Loucy (cell line): ENCODE measurements at regions not wholly inside any gene's neighbourhood (a gene's known extent, or its start where the extent isn't known, plus 50 kb on each side); places are given as distances from the start of the nearest gene placed in this dataset.

Experiments
- H2AFZ ChIP-seq: fragments of 200-600 bp; sonication (generic); 2 replicates; pipeline ENCODE4 v1.6.0; 2016; ENCODE audit warnings: antibody characterized with exemption, mild to moderate bottlenecking, low read length, moderate library complexity
- H3F3A ChIP-seq: fragments of 200-600 bp; 2 replicates; pipeline ENCODE4 v1.6.0; 2016; ENCODE audit warnings: antibody characterized with exemption, low read depth, mild to moderate bottlenecking
- H3K27me3 ChIP-seq: fragments of 200-600 bp; sonication (generic); 2 replicates; pipeline ENCODE4 v1.6.1; 2014; ENCODE audit warnings: low read length, mild to moderate bottlenecking; ENCODE audit not compliant: insufficient read depth, poor library complexity, severe bottlenecking
- H3K36me3 ChIP-seq: fragments of 200-600 bp; sonication (generic); 2 replicates; pipeline ENCODE4 v1.6.1; 2016; ENCODE audit warnings: low read length; ENCODE audit not compliant: insufficient read depth
- H3K4me1 ChIP-seq: fragments of 200-600 bp; sonication (generic); 2 replicates; pipeline ENCODE4 v1.5.1; 2014; ENCODE audit warnings: low read length, mild to moderate bottlenecking; ENCODE audit not compliant: insufficient read depth, poor library complexity, severe bottlenecking
- H3K4me2 ChIP-seq: fragments of 200-600 bp; sonication (generic); 2 replicates; pipeline ENCODE4 v1.6.0; 2014; ENCODE audit warnings: antibody characterized with exemption, low read length, low read depth, mild to moderate bottlenecking; ENCODE audit not compliant: poor library complexity, severe bottlenecking
- H3K4me3 ChIP-seq: fragments of 200-600 bp; sonication (generic); 2 replicates; pipeline ENCODE4 v1.5.1; 2014; ENCODE audit warnings: low read length, mild to moderate bottlenecking, mixed read lengths; ENCODE audit not compliant: poor library complexity, severe bottlenecking
- H3K79me2 ChIP-seq: fragments of 200-600 bp; sonication (generic); 2 replicates; pipeline ENCODE4 v1.6.1; 2014; ENCODE audit warnings: low read length; ENCODE audit not compliant: insufficient read depth
- H3K9ac ChIP-seq: fragments of 200-600 bp; sonication (generic); 2 replicates; pipeline ENCODE4 v1.6.0; 2014; ENCODE audit warnings: mild to moderate bottlenecking, low read depth, low read length, moderate library complexity; ENCODE audit not compliant: poor library complexity, severe bottlenecking
- H3K9me2 ChIP-seq: fragments of 200-600 bp; sonication (generic); replicated peaks from 2 replicates; pipeline ENCODE4 v1.6.1; 2016; ENCODE audit warnings: low read depth, low read length, mixed read lengths
- H3K9me3 ChIP-seq: fragments of 200-600 bp; sonication (generic); 2 replicates; pipeline ENCODE4 v1.6.1; 2014; ENCODE audit warnings: mild to moderate bottlenecking, antibody characterized with exemption, low read length, low read depth; ENCODE audit not compliant: insufficient read depth
- H4K20me1 ChIP-seq: fragments of 200-600 bp; sonication (generic); 2 replicates; pipeline ENCODE4 v1.6.0; 2014; ENCODE audit warnings: antibody characterized with exemption, low read length, mild to moderate bottlenecking; ENCODE audit not compliant: insufficient read depth, poor library complexity, severe bottlenecking
- EZH2phosphoT487 ChIP-seq: fragments of 200-600 bp; IDR thresholded peaks from 2 replicates; pipeline ENCODE4 v1.6.1; 2018; ENCODE audit warnings: antibody characterized with exemption, mild to moderate bottlenecking, moderate library complexity, borderline replicate concordance
- TF ChIP-seq, protein P1 (sequence below): fragments of 200-600 bp; sonication (generic); conservative IDR thresholded peaks from 2 replicates; pipeline ENCODE4 v1.5.1; 2014; ENCODE audit warnings: mild to moderate bottlenecking, antibody characterized with exemption, low read length

DNA sequence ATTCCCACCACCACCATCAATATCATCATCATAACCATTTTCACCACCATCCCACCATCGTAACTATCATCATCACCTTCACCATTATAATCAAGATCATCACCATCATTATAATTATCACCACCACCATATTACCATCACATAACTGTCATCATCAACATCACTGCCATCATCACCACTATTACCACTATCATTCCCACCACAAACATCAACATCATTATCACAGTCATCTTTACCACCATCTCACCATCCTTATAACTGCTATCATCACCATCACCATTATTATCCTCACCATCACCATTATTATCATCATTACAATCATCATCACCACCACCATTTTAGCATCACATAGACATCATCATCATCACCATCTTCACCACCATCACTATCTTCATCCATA is 167.1 kb upstream of the ZMIZ1 start:
- H3F3A ChIP-seq, result no peaks in the 10 kb centered on the region
- H3K9ac ChIP-seq, result no peak overlapping the region
- TF ChIP-seq EZH2phosphoT487, result no peak
- TF ChIP-seq, protein P1, sequence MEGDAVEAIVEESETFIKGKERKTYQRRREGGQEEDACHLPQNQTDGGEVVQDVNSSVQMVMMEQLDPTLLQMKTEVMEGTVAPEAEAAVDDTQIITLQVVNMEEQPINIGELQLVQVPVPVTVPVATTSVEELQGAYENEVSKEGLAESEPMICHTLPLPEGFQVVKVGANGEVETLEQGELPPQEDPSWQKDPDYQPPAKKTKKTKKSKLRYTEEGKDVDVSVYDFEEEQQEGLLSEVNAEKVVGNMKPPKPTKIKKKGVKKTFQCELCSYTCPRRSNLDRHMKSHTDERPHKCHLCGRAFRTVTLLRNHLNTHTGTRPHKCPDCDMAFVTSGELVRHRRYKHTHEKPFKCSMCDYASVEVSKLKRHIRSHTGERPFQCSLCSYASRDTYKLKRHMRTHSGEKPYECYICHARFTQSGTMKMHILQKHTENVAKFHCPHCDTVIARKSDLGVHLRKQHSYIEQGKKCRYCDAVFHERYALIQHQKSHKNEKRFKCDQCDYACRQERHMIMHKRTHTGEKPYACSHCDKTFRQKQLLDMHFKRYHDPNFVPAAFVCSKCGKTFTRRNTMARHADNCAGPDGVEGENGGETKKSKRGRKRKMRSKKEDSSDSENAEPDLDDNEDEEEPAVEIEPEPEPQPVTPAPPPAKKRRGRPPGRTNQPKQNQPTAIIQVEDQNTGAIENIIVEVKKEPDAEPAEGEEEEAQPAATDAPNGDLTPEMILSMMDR, result no peak
- no peak overlapping the region for H3K4me3 ChIP-seq
- H2AFZ ChIP-seq, result no peak overlapping the region
- H3K9me2 ChIP-seq, result no peaks in the 10 kb centered on the region
- no peaks in the 10 kb centered on the region for H3K36me3 ChIP-seq
- no peaks in the 10 kb centered on the region for H3K79me2 ChIP-seq
- no peaks in the 10 kb centered on the region for H3K27me3 ChIP-seq
- H3K4me1 ChIP-seq, result no peaks in the 10 kb centered on the region
- no peaks in the 10 kb centered on the region; the same call in 1 of the 2 replicates for H3K9me3 ChIP-seq
- no peaks in the 10 kb centered on the region for H4K20me1 ChIP-seq
- H3K4me2 ChIP-seq, result no peak overlapping the region

DNA sequence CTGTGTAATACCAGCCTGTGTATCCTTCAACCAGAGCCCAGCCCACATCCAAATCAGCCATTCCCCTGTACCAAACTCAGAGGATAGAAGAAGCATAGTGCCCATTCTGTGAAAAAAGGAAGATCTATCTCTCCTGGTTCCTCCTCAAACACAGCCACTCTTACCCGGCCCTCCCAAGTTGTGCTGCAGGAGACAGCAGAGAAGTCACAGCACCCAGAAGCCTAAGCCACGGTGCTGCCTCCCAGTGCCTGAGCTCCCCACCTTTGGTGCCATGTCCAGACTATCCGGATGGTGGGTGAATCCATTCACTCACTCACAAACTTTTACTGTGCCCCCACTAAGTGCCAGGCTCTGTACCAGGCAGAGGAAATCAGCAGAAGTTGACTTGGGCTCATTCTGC is 166.0 kb upstream of the ZMIZ1 start:
- Histone ChIP-seq H3F3A (no peaks in the 10 kb centered on the region), H3K36me3 (no peaks in the 10 kb centered on the region), H3K4me1 (no peaks in the 10 kb centered on the region), H3K4me2 (no peak overlapping the region), H2AFZ (no peak overlapping the region), H3K4me3 (no peak overlapping the region), H3K9me2 (no peaks in the 10 kb centered on the region), H4K20me1 (no peaks in the 10 kb centered on the region), H3K27me3 (no peaks in the 10 kb centered on the region), H3K79me2 (no peaks in the 10 kb centered on the region), H3K9me3 (no peaks in the 10 kb centered on the region; the same call in 1 of the 2 replicates), H3K9ac (no peak overlapping the region)
- TF ChIP-seq EZH2phosphoT487, result no peak
- TF ChIP-seq, protein P1, result no peak

DNA sequence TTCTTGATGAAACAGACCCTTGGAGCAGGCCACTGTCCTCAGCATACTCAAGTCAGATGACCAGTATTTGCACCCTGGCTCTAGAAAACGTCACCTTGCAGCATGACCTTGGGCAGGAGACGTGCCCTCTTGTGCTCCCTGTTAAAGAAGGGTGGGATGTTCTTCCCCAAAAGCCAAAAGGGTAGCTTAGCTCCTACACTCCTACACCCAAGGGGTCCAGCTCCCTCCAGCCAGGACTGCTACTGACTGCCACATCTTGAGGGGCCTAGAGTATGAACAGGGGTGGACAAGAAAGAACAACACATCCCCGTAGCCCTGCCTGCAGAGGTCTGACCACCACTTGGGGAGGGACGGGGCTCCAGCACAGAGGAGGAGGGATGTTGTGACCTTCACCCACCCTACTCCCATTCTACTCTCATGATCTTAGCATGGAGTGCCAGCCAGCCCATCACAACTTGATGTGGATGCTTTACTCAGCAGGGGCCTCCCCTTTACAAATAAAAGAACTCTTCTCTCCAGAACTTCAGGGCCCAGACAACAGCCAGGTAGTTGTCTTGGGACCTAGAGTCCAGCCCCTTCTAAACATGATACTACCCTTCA is 165.3 kb upstream of the ZMIZ1 start:
- H3K27me3 ChIP-seq, result no peaks in the 10 kb centered on the region
- no peak overlapping the region for H2AFZ ChIP-seq
- H3F3A ChIP-seq, result no peaks in the 10 kb centered on the region
- H3K79me2 ChIP-seq, result no peaks in the 10 kb centered on the region
- no peaks in the 10 kb centered on the region for H3K9me2 ChIP-seq
- no peak overlapping the region for H3K4me3 ChIP-seq
- H3K9ac ChIP-seq, result no peak overlapping the region
- H3K36me3 ChIP-seq, result no peaks in the 10 kb centered on the region
- no peaks in the 10 kb centered on the region for H3K4me1 ChIP-seq
- TF ChIP-seq, protein P1, result no peak
- no peak for TF ChIP-seq EZH2phosphoT487
- H3K9me3 ChIP-seq, result no peaks in the 10 kb centered on the region
- no peak overlapping the region for H3K4me2 ChIP-seq
- no peaks in the 10 kb centered on the region for H4K20me1 ChIP-seq
